ENCODE measurements at regions not wholly inside any gene's neighbourhood (a gene's known extent, or its start where the extent isn't known, plus 50 kb on each side); places are given as distances from the start of the nearest gene placed in this dataset.
"Not testable (repeated sequence)": the region's sequence is repeated elsewhere in the genome, so short reads cannot be mapped to it uniquely, and the experiment has no call there.

DNA sequence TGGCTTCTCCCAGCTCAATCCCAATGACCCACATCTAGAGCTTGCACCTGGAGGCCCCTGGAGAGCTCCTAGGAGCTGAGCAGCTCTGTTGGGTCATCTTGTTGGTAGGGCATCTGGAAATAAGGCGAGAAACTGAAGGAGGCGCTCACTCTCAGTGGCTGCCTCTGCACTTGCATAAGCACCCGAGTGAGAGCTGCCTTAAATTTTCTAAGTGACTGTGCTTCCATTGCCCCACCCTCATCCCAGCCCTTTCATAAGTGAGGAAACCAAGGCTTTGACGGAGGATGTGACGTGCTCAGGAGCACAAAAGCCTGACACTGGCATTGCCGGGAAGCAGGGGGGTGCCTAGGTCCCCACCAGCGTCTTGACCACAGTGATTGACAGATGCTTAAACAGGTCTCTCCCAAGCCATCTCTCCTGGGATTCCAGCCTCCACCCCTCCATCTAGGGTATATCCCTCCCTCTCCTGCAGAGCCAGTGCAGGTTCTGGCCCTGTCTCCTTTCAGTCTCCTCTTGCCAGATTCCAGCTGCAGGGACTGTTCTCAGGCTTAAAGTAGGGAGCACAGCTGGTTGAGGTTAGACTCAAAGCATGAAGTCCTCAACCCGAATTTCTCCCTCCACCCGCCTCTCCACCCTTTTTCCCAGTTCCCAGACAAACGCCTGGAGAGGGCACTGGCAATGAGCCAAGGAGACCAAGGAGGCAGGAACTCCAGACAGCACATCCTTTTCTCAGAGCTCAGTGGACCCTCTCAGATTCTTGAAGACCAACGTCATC, 113.7 kb downstream of the IRX5 start:
- no peak for DNase-seq

DNA sequence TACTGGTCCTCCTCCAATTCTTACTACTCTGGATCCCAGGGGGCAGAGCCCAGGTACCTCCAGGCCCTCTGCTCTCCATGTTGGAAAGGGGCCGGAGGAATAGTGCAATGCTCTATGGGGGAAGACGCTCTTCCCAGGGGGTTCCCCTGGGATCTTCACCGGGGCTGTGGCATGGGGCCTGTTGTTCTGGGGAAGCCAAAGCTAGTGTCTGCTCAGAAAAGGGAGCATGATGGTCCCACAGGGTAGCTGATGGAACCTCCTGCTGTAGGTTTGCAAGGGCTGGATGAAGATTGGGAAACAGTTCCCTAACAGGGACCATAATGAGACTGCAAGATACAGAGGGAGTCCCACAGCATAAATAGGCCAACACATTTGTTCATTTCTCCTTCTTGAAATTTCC, 114.7 kb downstream of the IRX5 start:
- DNase-seq = no peak

DNA sequence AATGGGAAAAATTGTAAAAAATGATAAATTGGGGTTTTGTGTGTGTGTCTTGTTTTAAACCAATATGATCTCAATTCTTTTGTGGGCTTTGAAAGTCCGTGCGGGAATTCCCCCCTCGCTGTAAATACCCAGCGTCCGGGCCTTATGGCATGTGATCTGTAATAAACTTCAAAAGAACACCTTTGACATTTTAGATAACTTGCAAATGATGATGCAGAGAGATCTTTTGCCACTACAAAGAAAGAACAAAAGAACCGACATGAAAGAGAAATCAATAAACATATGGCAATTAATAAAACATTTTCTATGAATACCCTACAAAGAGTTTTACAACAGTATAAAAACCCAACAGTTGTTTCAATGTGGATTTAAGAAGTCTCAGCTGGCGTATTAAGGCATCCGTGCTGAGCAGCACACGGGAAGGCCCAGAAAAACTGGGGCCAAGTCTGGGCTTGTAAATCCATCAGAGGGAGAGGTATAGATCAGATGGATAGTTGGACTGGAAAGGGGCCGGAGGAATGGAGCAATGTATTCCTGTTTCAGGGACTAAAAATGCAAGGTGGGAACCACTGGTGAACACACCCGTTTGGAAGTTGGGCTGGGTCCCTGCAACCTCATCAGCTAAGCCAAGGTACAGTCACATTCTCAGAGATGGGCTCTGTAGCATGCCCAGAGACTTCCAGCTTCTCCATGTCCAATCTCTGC, 115.2 kb downstream of the IRX5 start:
- DNase-seq = no peak

DNA sequence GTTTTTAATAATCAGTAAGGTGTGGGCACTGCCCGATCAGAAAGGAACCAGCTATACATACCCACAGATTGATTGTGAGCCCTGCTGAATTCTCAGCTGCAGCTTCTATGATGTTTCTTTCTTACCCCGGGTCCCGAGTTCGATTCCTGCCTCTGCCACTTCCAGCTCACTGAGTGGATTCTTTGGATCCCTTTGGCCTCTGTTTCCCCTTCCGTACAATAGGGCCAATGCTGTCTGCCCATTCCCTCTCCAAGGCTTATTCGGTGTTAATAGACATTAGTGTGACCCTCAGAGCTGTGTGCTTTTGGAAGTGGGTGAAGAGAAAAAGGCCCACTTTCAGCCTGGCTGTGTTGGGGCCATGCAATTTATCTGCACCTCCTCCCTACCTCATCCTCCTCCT, 115.8 kb downstream of the IRX5 start:
- no peak for DNase-seq

DNA sequence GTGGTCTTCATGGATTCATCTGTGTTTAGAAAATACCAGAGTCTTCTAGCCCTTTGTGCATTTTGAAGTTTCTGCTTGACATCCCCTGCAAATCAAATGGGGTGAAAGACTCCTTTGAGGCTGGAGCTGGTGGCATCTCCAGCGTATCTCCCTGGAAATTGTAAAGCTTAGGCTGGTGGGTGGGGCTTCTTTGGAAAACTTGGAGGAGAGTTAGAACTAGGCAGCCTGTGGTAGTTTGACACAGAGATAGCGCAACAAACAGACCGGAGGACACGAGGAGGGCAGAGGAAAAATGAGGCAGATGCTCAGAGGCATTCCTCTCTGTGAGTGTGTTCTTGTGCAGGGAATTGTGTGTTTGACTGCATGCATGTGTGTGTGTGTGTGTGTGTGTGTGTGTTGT, 116.3 kb downstream of the IRX5 start:
- no peak for DNase-seq

DNA sequence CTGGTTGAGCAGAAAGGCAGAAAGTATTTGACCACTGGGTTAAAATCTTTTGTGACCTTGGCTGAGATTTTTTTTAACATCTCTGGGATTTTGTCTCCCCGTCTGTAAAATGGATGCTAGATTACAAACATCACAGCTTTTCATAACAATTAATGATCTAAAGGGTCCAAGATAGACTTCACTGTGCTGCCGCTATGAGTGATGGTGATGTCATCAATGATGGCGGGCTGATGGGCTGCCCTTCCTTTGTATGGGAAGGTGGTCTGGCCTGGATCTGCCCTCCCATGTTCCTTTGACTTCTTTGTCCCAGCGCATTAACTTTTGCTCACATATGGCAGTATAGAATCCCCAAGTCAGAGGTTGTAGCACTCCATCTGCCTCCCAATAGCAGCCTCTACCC, 116.7 kb downstream of the IRX5 start:
- DNase-seq = no peak

DNA sequence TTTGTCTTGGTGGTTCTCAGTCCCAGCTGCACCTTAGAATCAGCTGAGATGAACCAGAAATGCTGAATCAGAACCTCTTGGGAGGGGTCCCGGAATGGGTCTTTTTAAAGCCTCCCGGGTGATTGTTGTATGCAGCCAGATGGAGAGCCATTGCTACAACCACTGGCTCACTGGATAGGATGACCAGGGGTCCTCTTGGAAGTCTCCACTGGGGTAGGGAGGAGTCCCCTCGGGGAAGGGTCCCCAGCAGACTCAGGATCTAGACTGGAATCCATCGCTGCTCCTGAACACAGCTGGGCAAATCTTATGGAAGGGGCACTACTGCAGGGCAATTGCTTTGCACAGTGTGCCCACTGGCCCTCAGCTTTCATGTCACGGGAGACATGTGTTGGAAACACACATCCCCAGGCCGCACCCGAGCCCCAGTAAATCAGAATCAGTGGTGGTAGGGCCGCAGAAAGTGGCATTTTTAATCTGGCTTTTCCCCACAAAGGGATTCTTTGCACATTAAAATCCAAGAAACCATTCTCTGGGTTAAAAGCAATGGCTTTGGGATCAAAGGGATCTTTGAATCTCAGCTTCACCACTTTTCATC, 117.3 kb downstream of the IRX5 start:
- DNase-seq = no peak

DNA sequence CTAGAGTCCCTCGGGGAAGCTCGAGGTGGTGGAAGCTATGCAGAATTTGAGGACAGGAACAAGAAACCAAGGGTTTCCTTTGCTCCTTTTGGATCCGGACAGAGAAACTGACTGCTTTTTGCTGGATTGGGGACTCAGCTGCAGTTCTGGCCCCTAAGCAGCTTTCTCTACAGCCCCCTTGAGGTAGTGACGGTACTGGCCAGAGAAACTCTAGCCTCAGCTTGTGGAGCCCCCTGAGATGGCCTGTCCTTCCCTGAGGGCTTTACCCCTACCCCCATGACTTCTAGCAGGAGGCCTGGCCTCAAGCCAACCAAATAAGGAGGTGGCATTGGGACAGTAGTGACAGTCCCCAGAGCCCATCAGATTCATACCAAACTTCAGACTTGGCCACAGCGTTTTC, 118.1 kb downstream of the IRX5 start:
- no peak for DNase-seq

DNA sequence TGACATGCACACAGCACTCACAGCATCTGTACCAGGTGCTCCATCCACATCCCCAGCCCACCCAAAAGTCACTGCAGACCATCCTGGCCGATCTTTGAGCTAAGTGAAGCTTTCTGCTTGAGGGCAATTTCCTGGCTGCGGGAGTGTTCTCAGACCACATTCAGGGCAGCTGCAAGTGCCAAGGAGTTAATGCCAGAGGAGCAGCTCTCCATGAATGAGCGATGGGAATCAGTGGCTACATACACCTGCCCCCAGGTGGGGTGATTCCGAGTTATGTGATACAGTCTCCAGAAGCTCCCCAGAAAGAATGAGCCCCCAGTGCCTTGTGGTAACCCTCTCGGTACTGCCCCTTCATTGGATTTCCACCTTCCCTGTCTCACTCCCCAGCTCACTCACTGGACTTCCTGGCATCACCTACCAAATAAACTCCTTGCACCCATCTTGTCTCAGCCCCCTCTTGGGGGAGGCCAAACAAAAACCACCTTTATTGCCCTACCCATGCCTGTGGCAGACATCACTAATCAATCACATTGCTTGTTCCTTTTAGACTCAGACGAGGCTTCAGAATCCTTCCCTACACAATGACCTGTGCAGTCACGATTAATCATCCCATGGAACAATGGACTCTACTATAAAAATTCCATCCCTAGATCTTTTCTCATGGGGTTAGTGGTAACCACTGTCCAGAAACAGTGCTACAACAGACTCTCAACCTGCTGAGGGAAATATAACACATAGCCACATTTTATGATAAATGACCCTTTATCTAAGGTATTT, 121.1 kb downstream of the IRX5 start:
- no peak for DNase-seq

DNA sequence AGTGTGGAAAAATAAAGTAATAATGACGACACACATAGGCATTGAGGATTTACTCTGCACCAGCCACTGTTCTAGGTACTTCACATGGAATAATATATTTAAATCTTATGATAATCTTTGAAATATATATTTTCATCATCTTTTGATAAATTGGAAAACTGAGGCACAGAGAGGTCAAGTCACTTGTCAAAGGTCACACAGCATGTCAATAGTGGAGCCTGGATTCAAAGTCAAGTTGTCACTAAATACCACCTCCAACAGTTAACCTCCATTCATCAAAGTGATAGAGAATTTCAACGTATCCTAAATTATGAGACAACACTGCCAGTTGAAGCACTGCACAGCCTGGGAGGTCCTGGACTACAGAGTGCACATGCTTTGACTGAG, 121.7 kb downstream of the IRX5 start:
- DNase-seq = no peak

DNA sequence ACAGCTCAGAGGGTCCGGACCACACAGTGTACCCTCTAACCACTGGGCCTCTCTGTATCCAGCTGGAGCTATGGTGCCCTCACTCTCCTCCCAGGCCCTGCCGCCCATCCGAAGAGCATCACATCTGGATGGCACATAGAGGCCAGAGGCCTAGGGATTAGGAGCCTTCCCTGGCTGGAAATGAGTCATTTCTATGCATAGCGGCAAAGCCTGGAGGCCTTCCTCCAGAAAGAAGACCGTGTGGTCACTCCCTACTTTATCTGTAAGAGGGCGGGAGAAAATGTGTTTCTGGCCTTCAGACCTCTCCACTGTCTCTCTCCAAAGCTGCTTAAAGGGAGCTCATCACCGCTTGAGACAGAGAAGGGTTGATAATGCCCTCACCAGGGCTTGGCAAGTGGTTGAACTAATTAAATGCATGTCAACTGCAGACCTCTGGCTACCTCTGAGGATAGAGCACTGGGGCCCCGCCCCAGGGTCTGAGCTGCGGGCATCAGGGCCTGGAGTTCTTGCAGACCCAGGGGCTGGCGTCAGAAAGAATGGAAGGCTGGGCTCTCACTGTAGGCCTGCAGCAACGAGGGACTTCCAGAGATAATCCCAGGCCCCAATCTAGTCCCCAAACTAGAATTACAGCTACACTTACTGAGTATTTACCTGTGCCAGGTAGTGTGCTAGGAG, 122.2 kb downstream of the IRX5 start:
- DNase-seq = no peak

DNA sequence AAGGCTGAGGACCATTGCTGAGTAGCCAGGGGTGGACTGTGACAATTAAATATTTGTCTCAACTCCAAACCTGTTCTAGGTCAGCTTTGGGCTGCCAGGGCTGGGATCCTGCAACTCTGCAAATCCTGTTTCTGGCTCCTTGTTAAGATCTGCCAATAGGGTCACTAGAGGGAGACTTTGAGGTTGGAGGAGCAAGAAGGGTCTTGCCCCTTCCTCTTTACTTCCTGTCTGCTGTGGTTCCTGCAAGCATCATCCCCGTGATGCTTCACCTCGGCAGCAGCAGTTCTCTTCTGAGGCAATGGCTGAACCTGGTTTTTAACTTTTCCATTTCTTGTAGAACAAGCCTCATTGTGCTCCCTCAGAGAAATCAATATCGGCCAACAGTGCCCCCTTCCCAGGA, 124.6 kb downstream of the IRX5 start:
- no peak for DNase-seq

DNA sequence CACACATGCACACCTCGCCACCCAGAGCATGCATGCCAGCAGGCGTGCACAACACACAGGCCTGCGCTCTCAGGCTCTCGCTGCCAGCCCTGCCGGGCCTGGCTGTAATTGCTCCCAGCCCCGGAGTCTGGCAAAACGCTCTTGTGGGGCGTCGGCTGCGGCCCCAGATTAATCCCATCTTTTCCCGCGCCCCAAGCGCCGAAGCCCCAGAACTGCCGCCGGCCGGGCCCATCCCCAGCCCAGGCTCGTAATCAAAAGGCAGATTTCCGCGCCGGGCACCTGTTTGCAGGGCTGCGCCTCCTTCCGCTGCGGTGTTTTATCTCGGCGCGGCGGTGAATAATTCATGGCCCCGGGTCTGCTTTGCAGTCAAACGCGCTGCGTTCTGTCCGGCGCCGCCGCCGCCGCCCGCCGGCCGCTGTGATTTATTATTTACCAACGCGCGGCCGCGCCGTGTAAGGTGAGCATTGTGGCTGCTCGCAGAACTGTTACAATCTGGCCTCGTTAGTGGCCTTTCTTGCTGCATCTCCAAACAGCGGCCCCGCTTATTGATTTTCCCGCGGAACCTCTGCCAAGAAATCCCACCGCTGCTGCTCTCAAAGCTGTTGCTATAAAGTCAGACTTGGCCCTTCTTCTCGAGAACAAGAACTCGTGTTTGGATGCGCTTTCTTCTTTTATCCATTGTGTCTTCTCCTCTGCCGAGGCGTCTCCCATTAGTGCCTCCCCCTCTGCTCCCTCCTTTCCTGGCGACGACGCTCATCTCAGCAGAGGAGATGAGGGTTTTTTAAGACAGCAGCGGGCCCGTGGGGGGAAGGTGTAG, 126.1 kb downstream of the IRX5 start:
- DNase-seq = peak; percentile 59

DNA sequence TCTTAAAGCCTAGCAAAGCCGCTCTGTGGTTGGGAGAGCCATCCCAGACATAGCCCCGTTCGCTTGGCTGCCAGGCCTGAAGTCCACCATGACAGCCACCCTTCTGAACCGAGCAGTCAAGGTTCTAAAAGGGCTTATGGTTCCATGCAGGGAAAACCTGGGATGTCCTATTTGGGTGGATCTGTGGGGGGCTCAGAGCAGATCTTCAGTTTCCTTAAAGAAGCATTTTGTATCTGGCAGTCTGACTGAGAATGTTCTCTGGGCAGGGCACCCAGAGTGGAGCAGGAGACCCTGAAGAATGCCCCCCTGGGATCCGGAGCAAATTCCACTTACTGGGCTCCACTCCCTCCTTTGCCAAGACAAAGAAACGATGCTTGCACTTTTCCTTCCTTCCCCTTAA, 127.2 kb downstream of the IRX5 start:
- no peak for DNase-seq

DNA sequence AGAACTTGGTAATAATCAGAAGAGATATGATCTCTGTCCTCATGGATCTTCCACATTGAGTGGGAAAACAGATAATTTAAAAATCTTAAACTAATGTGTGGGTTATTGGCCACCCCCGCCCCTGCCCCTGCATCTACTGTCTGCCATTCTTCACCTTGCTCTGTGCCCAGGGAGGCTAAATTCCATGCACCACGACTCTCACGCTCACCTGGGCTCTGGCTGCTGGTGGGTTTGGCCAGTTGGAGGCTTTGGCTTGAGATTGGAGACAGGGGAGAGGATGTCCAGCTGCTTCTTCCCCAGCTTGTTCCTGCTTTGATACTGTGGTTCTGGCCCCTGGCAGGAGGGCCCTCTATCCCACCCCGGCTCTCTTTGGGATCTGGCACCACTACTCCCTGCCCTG, 127.9 kb downstream of the IRX5 start:
- no peak for DNase-seq

DNA sequence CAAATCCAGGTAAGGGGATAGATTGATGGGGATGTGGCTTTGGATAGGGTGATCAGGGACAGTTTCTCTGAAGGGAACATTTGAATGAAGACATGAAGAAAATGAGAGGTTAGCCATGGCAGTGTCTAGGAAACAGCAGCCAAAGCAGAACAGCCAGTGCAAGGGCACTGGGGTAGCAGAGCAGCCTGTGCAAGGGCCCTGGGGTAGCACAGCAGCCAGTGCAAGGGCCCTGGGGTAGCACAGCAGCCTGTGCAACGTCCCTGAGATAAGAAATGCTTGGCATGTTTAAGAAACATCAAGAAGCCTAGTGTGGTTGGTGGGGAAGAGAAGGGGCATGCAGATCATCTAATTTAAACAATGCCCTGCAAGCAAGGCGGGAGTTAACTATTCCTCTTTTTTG, 128.5 kb downstream of the IRX5 start:
- DNase-seq = no peak

DNA sequence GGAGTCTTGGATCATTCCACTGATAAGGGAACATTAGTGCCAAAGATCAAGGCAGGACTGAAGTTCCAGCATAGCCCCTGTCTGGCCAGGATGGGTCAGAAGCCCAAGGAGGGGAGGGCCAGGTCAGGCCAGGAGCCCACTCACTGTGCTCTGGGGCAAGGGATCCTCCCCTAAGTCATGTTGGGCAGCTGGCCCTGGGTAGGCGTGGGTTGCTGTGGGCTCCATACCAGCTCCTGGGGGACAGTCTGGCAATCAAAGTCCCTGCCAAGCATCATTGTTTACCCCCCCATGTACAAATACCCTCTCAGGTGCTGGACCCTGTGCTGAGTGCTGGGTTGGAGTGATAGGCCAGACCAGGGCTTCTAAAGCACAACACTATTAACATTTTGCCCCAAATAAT, 130.5 kb downstream of the IRX5 start:
- DNase-seq = no peak

DNA sequence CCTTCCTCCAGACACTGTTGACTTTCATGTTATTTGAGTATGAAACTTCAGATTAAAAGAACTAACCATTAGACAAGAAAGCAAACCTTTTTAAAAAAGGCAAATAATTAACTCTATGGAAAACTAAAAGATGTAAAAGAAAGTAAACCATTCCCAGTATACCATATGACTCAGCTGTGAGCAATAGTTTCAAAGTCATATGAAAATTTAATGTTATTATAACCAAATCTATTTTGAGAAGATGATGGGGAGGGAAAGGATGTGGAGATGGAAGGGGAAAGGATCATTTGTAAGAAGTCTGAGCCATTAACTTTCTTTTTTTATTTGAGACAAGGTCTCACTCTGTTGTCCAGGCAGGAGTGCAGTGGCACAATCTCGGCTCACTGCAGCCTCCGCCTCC, 131.8 kb downstream of the IRX5 start:
- no peak for DNase-seq

DNA sequence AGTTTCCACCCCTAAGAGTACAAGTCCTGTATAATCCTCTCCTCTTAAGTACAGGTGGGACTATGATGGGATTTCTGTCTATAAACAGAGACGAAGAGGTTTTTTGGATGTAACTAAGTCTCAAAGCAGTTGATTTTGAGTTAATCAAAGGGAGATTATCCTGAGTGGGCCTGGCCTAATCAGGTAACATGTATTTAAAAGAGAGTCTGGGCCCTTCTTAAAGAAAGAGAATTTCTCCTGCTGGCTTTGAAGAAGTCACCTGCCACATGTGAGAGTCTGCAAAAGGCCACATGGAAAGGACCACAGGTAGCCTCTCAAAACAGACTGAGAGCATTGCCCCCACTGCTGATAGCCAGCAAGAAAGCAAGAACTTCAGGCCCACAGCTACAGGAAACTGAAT, 142.3 kb downstream of the IRX5 start:
- no peak for DNase-seq

DNA sequence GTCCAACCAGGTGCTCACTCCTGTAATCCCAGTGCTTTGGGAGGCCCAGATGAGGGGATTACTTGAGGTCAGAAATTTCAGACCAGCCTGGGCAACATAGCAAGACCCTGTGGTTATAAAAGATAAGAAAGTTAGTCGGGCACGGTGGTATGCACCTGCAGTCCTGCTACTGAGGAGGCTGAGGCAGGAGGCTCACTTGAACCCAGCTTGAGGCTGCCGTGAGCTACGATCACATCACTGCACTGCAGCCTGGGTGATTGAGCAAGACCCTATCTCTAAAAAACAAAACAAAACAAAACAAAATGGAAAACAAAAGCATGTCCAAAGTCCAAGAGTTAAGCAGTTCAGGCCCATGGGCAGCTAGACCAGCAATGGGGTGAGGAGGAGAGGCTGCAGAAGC, 143.2 kb downstream of the IRX5 start:
- no peak for DNase-seq

DNA sequence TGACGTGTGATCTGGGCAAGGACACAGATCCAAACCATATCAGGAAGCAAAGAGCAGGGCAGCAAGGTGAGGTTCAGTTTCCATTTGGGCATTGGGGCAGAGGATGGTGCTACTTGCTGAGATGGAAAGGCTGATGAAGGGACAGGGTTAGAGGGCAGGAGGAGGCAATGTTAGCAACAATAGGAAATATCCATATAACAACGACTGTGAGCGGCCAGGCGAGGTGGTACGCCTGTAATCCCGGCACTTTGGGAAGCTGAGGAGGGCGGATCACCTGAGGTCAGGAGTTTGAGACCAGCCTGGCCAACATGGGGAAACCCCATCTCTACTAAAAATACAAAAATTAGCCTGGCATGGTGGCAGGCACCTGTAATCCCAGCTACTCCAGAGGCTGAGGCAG, 144.5 kb downstream of the IRX5 start:
- DNase-seq = not testable (repeated sequence)

DNA sequence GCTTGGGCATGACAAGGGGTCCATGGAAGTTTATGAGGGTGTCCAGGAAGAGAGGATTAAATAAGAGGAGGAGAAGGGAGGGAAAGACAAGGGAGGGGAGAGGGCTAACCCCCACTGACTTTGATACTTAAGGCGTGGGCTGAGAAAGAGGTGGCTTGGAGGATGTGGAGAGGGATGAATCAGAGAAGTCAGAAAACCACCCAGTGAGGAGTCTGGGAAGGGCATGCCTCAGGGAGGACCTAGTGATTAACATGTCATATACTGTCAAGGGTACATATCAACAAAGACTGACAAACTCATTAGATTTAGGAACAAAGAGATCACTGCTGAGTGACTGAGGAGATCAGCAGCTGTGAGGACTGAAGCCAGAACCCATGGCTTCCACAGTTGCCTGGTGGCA, 145.4 kb downstream of the IRX5 start:
- DNase-seq = no peak
